Stimulated activated CD8-positive, alpha-beta memory T cell treated with anti-CD3 and anti-CD28 coated beads, Interleukin-15, amount 100 ng/mL, for 1 hour (primary cell): ENCODE measurements at regions not wholly inside any gene's neighbourhood (a gene's known extent, or its start where the extent isn't known, plus 50 kb on each side); places are given as distances from the start of the nearest gene placed in this dataset.
"Not testable (repeated sequence)": the region's sequence is repeated elsewhere in the genome, so short reads cannot be mapped to it uniquely, and the experiment has no call there.

Experiments
- DNase-seq: peaks from one replicate; pipeline ENCODE4 v3.0.0-alpha.2; 2020; ENCODE audit warnings: low read depth

DNA sequence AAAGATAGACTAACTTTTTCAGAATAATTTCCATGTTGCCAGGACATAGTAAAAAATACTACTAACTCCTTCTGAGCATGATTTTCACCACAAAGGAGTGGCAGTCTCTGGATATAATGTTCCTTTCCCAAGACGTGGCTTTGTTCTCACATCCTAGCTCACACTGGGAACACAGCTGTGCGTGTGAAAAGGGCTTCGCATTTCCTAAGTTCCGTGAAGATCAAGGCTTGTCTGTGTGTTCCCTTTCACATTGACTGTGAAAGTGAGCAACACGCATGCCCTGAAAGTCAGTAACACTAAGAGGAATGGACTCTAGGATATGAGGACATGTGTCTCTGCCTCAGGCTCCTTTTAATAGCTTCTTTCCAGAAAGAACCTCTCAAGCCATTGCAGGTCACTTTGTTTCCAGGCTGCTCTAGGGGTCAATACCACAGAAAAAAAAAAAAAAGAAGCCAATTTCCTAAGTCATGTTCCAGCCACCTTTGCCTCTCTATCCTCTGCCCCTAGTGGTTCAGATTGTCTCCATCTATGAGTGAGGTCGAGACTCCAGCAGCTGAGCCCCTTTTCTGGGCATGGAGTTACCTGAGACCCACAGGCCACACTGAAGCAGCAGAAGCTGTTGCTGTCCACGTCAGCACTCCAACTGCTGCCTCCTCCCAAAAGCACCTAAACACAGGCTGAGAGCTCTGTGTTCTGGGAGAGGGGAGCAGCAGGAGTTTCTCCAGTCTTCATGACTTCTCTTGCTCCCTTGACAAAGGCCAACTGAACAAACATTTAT lies 355.9 kb downstream of the RSL24D1 start:
- DNase-seq, result no peak

DNA sequence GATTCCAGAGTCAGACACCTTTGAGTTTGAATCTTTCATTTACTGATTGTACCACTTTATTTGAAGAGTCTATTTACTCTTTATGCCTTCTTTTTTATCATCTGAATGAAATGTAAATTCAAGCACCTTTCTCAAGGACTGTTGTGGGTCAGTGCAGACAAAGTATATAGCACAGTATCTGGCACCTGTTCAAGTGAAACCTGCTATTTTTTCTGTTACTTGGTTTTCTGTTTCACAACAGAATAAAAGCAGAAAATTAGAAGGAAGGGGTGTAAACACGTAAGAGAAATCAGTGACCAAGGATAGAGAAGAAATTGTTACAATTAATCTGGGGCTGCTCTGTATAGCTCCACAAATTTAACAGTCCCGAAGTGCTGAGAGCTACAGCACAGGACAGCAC lies 357.4 kb downstream of the RSL24D1 start:
- DNase-seq, result no peak

DNA sequence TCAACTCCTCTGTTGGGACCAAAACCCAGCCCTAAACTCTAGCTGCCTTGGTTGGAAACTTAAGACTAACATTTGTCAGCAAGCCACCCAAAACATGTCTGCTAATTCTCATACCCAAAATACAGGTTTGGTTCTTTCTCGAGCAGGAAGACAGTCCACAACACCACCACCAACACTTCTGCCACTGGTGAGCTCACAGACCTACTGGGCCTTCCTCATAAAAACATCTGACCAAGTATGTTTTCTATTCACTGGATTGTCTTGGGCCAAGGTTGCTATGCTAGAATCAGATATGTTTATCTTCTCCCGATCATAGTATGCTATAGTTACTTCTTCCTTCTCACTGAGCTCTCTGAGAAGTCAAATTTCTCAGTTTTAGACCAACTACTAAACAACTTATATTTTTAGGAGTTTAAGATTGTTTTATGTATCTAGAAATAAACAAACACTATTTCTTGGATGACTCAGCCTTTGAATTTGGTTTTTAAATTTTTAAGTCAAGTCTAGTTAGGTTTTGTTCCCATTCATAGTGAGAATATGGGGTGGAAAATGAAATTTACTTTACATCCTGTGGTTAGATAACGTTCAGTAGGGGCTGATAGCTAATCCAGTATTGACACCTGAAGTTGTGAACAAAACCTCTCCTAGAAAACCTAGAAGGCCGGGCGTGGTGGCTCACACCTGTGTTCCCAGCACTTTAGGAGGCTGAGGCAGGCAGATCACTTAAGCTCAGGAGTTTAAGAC lies 360.5 kb downstream of the RSL24D1 start:
- no peak for DNase-seq

DNA sequence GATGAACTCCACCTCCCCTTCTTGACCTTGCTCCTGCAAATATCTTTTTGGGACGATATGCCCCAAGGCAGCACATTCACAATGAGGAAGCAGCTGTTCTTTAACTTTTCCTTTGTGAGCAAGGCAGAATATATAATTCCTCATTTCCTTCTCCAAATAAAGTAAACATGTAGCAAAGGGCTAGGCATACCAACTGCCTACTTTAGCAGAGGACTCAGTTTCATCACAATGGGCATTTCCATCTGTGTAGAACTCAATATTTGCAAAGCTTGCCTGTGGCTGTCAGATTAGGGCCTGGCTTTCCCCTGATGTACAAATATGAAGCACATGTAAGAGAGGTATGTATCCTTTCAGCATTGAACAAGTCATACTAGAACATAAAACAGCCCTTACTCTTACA lies 366.9 kb downstream of the RSL24D1 start:
- no peak for DNase-seq

DNA sequence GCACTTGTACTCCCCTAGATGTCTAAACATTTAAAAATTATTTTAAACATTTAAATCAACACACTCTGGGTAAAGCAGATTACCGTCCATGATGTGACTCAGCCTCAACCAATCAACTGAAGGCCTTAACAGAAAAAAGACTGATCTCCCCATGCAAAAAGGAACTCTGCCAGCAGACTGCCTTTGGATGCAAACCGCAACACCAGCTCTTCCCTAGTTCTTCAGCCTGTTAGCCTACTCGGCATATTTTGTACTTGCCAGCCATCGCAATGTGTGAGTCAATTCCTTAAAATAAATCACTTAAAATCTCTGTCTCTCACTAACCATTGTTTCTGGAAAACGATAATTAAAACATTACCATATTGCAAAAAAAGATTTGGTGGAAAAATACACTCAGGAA lies 375.9 kb downstream of the RSL24D1 start:
- DNase-seq, result no peak

DNA sequence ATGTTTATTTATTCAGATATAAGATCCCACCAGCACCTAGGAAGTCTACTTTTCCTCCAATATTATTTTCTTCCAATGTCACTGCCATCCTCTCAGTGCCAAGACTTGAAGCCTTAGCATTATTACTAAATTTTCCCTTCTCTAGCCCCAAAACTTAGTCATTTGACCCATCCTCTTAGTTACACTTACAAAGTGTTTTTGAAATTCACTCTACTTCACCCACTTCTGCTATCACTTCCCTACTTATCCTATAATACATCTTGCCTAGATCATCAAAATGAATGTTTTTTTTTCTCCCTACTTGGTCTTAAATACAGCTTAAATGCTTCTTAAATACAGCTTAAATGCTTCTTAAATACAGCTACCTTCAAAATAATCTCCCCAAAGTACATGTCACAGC lies 376.6 kb downstream of the RSL24D1 start:
- no peak for DNase-seq

DNA sequence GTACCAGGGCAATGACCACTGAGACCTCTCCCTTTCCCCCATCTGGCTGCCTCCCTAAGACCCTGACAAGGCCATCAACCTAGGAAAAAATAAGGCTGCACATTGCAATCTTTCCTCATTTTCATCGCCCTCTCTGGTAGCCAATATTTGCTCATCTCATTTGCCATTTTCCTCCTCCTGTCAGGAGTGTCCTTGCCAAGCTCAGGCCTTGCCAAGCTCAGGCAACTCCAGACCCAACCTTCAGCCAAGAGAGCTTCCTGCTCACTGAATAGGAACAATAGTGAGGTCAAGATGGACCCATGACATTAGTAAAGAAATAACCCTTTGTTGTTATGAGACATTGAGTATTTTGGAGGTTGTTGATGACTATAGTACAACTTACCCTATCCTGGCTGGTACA lies 380.3 kb downstream of the RSL24D1 start:
- no peak for DNase-seq

DNA sequence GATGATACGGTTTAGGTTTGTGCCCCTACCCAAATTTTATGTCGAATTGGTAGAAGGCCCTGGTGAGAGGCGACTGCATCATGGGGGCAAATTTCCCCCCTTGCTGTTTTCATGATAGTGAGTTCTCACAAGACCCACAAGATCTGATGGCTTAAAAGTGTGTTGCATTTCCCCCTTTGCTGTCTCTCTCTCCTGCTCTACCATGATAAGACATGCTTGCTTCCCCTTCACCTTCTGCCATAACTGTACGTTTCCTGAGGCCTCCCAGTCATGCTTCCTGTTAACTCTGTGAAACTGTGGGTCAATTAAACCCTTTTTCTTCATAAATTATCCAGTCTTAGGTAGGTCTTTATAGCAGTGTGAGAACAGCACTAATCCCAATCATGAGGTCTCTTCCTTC lies 381.2 kb downstream of the RSL24D1 start:
- DNase-seq, result no peak

DNA sequence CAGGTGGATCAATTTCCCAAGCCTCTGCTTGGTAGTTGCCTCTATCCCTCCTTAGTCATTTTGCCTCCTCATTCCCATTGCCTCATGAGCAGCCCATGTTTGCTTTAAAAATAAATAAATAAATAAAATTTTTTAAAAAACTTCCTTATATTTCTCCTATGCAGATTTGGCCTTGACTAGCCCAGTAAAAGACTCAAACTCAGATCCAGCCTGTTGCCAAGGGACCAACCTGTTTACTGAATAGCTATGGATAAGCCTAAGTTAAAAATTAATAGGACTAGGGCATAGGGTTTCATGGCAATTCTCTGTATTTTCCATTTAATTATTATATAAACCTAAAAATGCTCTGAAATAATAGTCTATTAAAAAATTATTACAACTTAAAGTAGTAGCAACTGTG lies 384.4 kb downstream of the RSL24D1 start:
- DNase-seq, result no peak

DNA sequence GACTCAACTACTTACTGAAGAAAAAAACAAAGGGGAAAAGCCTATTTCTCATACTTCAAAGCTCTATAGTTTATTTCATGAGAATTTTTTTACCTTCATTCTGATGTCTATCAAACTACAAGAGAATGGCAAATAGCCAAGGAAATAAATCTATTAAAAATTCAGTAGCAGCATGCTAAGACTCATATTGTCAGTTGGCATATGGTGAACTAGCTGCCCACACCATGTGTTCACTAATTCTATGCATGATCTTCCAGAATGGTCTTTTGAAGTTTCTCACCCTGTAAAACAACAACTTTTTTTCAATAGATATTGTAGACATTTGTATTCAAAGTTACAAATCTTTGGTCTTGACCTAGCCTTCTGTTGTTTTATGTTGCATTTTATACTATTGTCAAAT lies 386.2 kb downstream of the RSL24D1 start:
- DNase-seq, result no peak

DNA sequence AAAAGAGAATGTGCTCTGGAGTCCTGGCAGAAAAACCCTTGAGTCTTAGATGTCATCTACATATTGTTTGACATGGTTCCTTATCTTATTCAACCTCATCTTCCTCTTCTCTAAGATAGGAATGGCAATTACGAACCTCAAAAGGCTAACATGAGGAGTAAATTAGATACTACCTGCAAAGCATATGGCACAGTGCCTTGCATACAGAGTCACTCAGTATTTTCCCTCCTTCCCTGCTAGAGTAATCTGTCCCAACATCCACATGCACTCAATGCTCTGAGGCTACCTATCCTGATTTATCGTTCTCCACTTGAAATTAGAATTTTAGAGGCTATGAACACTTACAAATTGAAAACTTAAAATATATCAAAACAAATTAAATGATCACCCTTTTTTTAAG lies 386.7 kb downstream of the RSL24D1 start:
- no peak for DNase-seq

DNA sequence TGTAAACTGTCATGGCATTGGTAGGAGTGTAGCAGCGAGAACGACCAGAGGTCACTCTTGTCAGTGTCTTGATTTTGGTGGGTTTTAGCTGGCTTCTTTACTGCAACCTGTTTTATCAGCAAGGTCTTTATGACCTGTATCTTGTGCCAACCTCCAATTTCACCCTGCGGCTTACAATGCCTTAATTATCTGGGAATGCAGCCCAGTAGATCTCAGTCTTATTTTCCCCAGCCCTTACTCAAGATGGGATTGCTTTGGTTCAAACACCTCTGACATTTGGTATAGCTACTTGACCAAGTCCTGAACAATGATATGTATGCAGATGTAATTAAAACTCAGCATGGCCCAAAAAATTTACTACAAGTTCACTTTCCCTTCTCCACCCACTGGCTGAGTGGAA lies 388.4 kb downstream of the RSL24D1 start:
- DNase-seq, result no peak

DNA sequence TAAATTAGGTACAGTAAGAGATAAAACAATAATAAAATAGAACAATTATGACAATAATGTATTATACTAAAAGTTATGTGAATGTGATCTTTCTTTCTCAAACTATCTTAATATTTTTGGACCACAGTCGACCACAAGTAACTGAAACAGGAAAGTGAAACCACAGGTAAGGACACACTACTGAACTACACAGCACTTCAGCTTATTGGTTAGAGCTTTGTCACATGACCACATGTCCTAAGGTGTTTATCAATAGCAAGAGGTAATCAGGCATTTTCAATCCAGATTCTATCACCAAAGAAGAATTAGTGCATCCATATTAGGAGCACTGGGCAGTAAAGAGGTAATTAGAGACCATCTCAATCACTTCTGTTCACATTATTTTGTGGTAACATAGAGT lies 392.8 kb downstream of the RSL24D1 start:
- no peak for DNase-seq

DNA sequence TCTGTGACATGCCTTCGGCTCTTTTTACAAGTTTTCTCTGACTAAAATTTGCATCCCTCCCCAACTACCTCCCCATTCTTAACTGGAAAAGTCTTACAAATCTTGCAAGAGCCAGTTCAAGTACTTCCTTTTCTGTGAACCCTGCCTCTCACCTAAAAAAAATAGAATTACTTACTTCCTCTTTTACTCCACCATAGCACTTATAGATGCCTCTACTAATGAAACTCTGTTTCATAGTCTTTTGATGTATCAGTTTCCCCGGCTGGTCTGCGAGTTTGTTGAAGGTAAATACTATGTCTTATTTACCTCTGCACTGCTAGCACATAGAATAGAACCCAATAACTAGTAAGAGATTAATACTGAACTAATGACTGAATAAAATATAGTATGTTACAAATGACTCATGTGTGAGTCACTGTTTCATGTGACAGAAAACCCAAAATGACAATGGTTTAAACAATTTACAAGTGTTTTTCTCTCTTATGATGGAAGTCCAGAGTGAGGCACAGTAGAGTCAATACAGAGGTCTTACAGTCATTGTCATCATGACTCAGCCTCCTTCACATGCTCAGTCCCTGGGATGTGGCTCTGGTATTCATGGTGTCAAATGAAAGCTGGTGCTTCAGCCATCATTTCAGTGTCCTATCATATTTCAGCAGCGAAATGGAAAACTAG lies 393.5 kb downstream of the RSL24D1 start:
- no peak for DNase-seq

DNA sequence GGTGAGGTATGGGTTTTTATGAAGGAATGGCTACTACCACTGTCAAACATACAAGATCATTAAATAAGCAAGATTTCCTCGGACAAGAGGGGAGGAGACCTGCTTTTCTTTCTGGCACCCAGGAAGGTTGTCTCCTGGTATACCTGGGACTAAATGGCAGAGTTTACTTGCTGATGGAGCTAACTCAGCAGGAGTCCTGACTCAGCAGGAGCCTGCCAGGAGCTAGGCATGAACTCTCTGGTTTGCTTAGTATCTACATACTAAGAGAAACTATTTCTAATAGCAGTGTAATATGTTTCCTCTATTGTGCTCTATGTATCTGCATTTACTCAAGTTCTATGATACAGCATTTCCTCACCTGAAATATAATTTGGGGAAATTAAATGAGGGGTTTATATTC lies 404.2 kb downstream of the RSL24D1 start:
- no peak for DNase-seq

DNA sequence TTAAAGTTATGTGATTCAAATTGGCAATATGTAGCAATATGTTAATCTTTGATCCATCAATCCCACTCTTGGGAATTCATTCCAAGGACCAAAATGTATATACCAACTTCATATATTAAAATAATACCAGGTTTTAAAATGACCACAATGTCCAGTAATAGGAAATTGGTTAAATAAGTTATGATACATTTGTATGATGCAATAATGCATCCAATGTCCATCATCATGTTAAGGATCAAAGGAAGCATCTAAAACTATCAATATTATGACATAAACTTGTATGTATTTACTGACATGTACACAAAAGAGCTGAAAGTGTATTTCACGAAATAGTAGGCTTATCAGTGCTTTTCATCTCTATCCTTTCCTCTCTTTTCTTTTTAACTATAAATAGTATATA lies 406.0 kb downstream of the RSL24D1 start:
- no peak for DNase-seq

DNA sequence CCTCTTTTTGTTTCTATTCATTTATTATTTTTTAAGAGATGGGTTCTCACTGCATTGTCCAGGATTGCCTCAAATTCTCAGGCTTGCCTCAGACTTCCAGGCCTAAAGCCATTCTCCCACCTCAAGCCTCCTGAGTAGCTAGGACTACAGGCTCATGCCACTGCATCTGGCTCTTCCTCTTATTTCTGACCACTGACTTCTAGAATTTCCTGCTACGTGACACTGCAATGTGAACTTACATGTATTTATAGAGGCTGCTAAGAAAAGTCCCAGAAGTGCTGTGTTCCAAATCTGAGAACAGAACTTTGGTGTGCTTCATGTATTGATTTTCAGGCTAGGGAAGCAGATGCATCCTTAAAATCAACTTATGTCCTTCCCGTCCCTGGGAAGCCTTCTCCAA lies 407.4 kb downstream of the RSL24D1 start:
- no peak for DNase-seq

DNA sequence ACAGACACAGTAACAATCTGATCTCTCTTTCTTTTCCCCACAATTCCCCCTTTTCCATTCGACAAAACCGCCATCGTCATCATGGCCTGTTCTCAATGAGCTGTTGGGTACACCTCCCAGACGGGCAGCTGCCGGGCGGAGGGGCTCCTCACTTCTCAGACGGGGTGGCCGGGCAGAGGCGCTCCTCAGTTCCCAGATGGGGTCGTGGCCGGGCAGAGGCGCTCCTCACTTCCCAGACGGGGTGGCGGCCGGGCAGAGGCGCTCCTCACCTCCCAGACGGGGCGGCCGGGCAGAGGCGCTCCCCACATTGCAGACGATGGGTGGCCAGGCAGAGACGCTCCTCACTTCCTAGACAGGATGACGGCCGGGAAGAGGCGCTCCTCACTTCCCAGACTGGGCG lies 415.5 kb downstream of the RSL24D1 start:
- DNase-seq, result not testable (repeated sequence)

DNA sequence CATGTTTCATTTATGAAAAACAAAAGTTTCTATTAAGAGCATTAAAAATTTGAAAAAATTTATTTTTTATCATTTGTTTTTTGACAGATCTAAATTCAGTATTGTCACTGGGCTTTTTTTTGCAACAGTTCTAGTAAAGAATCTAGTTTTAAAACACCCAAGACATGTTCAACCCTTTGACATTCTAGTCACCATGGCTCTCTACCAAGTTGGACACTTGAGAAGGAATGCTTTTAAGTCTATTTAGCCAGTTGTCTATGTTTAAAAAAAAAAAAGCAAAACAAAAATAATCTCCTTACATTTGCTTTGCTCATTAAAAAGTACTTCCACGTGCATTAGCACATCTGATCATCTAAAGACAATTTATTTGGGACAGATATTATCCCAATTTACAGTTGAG lies 417.5 kb downstream of the RSL24D1 start:
- no peak for DNase-seq

DNA sequence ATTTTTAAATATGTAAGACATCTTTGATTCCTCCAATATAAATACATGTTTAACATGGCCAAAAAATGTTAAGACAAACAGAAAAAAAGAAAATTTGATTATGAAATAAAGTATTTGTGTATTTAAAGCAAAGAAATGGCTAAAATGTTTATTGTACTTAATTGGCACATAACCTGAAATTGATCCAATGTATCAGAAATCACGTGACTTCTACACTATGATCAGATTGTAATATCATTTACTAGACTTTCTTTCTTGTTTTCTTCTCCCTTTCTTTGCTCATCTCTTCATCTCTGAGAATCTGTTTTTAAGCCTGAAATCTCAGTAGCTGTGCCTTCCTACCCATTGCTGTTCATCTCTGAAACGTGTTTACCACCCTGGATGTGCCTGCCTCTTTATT lies 420.3 kb downstream of the RSL24D1 start:
- DNase-seq, result no peak

DNA sequence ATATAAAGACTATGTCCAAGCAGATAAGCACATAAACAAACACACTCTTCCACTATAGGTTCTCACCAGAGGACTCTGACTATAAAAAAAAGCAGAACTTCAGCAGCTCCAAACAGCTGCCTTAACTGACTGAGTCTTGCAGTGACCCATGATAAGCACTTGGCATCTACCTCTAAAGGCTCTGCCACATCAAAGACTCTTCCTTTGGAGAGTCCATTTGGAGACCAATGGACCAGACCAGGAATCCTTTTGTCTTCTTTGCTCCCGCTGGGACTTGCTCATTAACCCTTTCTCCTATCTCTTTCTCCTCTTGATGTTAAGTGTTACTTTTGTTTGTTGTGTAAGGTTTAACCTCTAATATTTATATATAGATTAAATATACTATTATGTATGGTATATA lies 424.1 kb downstream of the RSL24D1 start:
- DNase-seq, result no peak

DNA sequence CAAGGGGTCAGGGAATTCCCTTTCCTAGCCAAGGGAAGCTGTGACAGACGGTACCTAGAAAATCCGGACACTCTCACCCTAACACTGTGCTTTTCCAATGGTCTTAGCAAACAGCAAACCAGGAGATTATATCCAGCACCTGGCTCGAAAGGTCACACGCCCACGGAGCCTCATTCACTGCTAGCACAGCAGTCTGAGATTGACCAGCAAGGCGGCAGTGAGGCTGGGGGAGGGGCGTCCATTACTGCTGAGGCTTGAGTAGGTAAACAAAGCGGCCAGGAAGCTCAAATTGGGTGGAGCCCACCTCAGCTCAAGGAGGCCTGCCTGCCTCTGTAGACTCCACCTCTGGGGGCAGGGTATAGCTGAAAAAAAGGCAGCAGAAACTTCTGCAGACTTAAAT lies 447.3 kb downstream of the RSL24D1 start:
- not testable (repeated sequence) for DNase-seq

DNA sequence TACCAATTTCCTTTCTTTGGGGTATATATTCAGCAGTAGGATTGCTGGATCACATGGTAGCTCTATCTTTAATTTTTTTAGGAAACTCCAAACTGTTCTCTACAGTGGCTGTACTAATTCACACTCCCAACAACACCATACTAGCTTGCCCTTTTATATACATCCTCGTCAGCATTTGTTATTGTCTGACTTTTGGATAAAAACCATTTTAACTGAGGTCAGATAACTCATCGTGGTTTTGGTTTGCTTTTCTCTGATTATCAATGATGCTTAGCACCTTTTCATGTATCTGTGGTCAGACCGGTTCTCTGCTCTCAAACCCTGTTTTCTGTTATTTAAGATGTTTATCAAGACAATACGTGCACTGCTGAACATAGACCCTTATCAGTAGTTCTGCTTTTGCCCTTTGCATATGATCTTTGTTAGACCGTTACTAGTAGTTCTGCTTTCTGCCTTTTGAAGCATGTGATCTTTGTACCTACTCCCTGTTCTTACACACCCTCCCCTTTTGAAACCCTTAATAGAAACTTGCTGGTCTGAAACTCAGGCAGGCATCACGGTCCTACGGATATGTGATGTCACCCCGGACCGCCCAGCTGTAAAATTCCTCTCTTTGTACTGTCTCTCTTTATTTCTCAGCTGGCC lies 474.3 kb downstream of the RSL24D1 start:
- no peak for DNase-seq
